T-cell (primary cell): ENCODE measurements at regions not wholly inside any gene's neighbourhood (a gene's known extent, or its start where the extent isn't known, plus 50 kb on each side); places are given as distances from the start of the nearest gene placed in this dataset.
"Not testable (repeated sequence)": the region's sequence is repeated elsewhere in the genome, so short reads cannot be mapped to it uniquely, and the experiment has no call there.

Source experiments
- ATAC-seq, 4 experiments: fragments of 200-7000 bp in 3 of 4; fragments of 150-1000 bp in 1 of 4; cut with Tn5 transposase; replicated peaks in 1 of 4; 1 replicate in 3 of 4; 2 replicates in 1 of 4; pipeline ENCODE4 v1.10.0; 2021; ENCODE audit warnings: moderate library complexity in 3 of 4, mild to moderate bottlenecking in 2 of 4, moderate number of reproducible peaks in 1 of 4
- CTCF ChIA-PET, 2 donors: fragments of 300-600 bp; sonication (Branson Sonifier 250); formaldehyde crosslinking; loops; one replicate each; lab custom pipeline; 2022; ENCODE audit warnings: antibody characterized with exemption in 2 of 2; lab: Charles Lee
- POLR2A ChIA-PET, 2 donors: fragments of 300-600 bp; sonication (Branson Sonifier 250); formaldehyde crosslinking; loops; one replicate each; lab custom pipeline; 2022; ENCODE audit warnings: antibody characterized with exemption in 2 of 2; lab: Charles Lee
- DNase-seq, 35 experiments: peaks; one replicate each; pipeline versions ENCODE4 v3.0.0 to v3.0.0-alpha.2; 2013 to 2023
- H3K27ac ChIP-seq: one replicate; pipeline ENCODE4 v1.5.1; 2013; ENCODE audit warnings: low read length
- H3K27me3 ChIP-seq, 2 experiments: replicated peaks in 1 of 2; 1 replicate in 1 of 2; 2 replicates in 1 of 2; pipeline versions ENCODE4 v1.6.1 to v1.7.0; 2013; ENCODE audit warnings: low read length in 1 of 2, mixed read lengths in 1 of 2; ENCODE audit not compliant: control insufficient read depth in 2 of 2, insufficient read depth in 2 of 2; ENCODE audit errors: extremely low read depth in 1 of 2
- H3K36me3 ChIP-seq, 2 donors: 1 replicate in 1 of 2; 2 replicates in 1 of 2; pipeline versions ENCODE4 v1.6.1 to v1.7.0; 2013; ENCODE audit warnings: low read length in 1 of 2; ENCODE audit not compliant: control insufficient read depth in 2 of 2, insufficient read depth in 1 of 2; ENCODE audit errors: extremely low read depth in 1 of 2
- H3K4me1 ChIP-seq, 2 experiments: 1 replicate in 1 of 2; 2 replicates in 1 of 2; pipeline versions ENCODE4 v1.6.1 to v1.7.0; 2013; ENCODE audit warnings: low read length in 2 of 2, mixed read lengths in 1 of 2; ENCODE audit not compliant: insufficient read depth in 2 of 2, control insufficient read depth in 1 of 2; ENCODE audit errors: extremely low read depth in 1 of 2
- H3K4me3 ChIP-seq, 2 donors: 1 replicate in 1 of 2; 2 replicates in 1 of 2; pipeline versions ENCODE4 v1.5.1 to v1.7.0; 2013; ENCODE audit warnings: mild to moderate bottlenecking in 2 of 2, low read length in 1 of 2, moderate library complexity in 1 of 2; ENCODE audit not compliant: control insufficient read depth in 1 of 2; ENCODE audit errors: extremely low read depth in 1 of 2
- H3K9me3 ChIP-seq: 2 replicates; pipeline ENCODE4 v1.7.0; 2013
- H3K27ac Mint-ChIP-seq, 2 donors: one replicate each; pipeline ENCODE4 v1.8.0; 2020 to 2021; ENCODE audit warnings: mild to moderate bottlenecking in 2 of 2, mixed read lengths in 2 of 2
- H3K27me3 Mint-ChIP-seq, 2 donors: one replicate each; pipeline ENCODE4 v1.8.0; 2021 to 2022; ENCODE audit warnings: mixed read lengths in 2 of 2
- H3K36me3 Mint-ChIP-seq: one replicate; pipeline ENCODE4 v1.8.0; 2021; ENCODE audit warnings: mixed read lengths
- H3K4me1 Mint-ChIP-seq, 3 donors: one replicate each; pipeline ENCODE4 v1.8.0; 2020 to 2022; ENCODE audit warnings: mixed read lengths in 3 of 3, mild to moderate bottlenecking in 1 of 3
- H3K4me3 Mint-ChIP-seq, 3 donors: one replicate each; pipeline ENCODE4 v1.8.0; 2020 to 2022; ENCODE audit warnings: mild to moderate bottlenecking in 3 of 3, mixed read lengths in 3 of 3, moderate library complexity in 3 of 3
- H3K9me3 Mint-ChIP-seq, 3 donors: one replicate each; pipeline ENCODE4 v1.8.0; 2020 to 2022; ENCODE audit warnings: mixed read lengths in 3 of 3
- WGBS: methylation state at CpG from one replicate; pipeline ENCODE4 v1.1.5; 2013; ENCODE audit warnings: missing lambda C conversion rate; ENCODE audit not compliant: insufficient coverage; 5-methylcytosine and 5-hydroxymethylcytosine counted together

DNA sequence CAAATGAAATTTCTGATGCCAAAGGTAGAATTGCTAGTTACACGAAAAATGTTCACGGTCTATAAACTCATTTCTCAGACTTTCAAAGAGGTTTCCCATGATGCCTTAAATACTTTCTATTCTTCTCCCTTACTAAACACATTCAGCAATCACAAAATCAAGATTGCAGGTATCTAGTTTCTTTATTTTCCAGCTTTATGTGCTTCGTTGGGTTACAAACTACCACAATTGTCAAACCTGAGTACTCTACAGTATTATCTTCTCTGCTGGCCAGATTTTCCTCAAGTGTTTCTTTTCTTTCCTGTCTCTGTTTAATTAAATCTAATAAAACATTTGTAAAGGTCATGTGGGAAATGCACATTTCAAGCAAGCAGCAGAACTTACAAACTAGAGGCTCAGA, 201.8 kb upstream of the ZNF385D start:
- no peak for DNase-seq
- ATAC-seq: no peak
- H3K4me1 Mint-ChIP-seq: no peaks in the 10 kb centered on the region
- H3K36me3 Mint-ChIP-seq: no peaks in the 10 kb centered on the region
- H3K27me3 Mint-ChIP-seq: no peaks in the 10 kb centered on the region
- H3K9me3 ChIP-seq: no peaks in the 10 kb centered on the region
- no peak overlapping the region for H3K27ac Mint-ChIP-seq
- H3K4me1 ChIP-seq: no peaks in the 10 kb centered on the region
- no peak overlapping the region for H3K4me3 ChIP-seq
- H3K9me3 Mint-ChIP-seq: peaks cover 6 to 26% (median 18%) of the 10 kb centered on the region in 3 donors
- H3K27ac ChIP-seq: no peak overlapping the region
- POLR2A ChIA-PET: no interaction called here
- H3K36me3 ChIP-seq: no peaks in the 10 kb centered on the region
- no peak overlapping the region for H3K4me3 Mint-ChIP-seq
- CTCF ChIA-PET: no interaction called here
- 79% methylated on average over 2 of the region's 3 CpGs for WGBS
- no peaks in the 10 kb centered on the region for H3K27me3 ChIP-seq

DNA sequence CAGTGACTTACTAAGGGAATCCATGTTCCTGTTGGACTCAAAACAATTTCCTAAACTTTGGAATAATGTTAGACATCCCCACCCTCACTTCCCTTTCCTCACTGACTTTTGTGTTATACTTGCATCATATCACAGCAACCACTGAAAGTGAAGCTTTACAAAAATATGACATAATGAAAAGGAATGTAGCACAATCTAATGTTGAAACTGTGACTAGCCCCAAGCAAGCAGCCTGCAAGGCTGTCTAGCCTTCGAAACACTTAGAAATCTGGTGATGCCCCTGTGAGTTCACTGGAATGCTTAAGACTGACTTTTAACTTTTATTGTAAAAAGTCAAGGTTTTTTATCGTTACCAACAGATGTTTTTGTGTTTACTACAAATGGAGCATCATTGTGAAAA, 203.7 kb upstream of the ZNF385D start:
- H3K27me3 Mint-ChIP-seq: no peaks in the 10 kb centered on the region
- ATAC-seq: no peak
- no peaks in the 10 kb centered on the region for H3K36me3 Mint-ChIP-seq
- Histone ChIP-seq H3K27me3 (no peaks in the 10 kb centered on the region), H3K4me1 (no peaks in the 10 kb centered on the region), H3K36me3 (no peaks in the 10 kb centered on the region), H3K9me3 (no peaks in the 10 kb centered on the region), H3K27ac (no peak overlapping the region), H3K4me3 (no peak overlapping the region)
- DNase-seq: no peak
- WGBS: 57% methylated on average over 1 of the region's 2 CpGs
- H3K4me1 Mint-ChIP-seq: no peaks in the 10 kb centered on the region
- POLR2A ChIA-PET: no interaction called here
- H3K9me3 Mint-ChIP-seq: peaks cover 8 to 32% (median 24%) of the 10 kb centered on the region in 3 donors
- H3K27ac Mint-ChIP-seq: no peak overlapping the region
- H3K4me3 Mint-ChIP-seq: no peak overlapping the region
- CTCF ChIA-PET: no interaction called here

DNA sequence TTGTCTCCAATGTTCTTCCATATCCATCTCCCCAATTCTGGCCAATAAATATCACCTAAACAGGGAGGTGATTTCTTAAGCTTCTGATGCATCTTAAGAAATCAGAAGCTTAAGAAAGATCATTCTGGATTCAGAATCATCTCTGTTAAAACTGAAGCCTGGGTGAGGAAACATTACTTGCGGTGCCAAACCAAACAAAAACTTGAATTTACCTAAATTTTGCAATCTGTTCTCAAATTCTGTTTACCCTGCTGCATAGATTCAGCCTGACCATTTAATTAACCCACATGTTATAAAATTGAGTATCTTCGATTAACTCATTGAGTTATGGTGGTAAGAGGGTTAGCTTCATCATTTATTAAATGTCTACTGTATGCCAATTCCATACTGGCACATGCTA, 204.4 kb upstream of the ZNF385D start:
- Histone ChIP-seq H3K36me3 (no peaks in the 10 kb centered on the region), H3K27me3 (no peaks in the 10 kb centered on the region), H3K4me3 (no peak overlapping the region), H3K4me1 (no peaks in the 10 kb centered on the region), H3K27ac (no peak overlapping the region), H3K9me3 (no peaks in the 10 kb centered on the region)
- ATAC-seq (no peak), DNase-seq (no peak)
- no peaks in the 10 kb centered on the region for H3K36me3 Mint-ChIP-seq
- CTCF ChIA-PET: no interaction called here
- no peaks in the 10 kb centered on the region for H3K27me3 Mint-ChIP-seq
- H3K4me3 Mint-ChIP-seq: no peak overlapping the region
- H3K9me3 Mint-ChIP-seq: peaks cover 8 to 29% (median 20%) of the 10 kb centered on the region in 3 donors
- POLR2A ChIA-PET: no interaction called here
- H3K27ac Mint-ChIP-seq: no peak overlapping the region
- WGBS: no CpG with 5 or more reads among the region's 2 CpGs
- H3K4me1 Mint-ChIP-seq: no peaks in the 10 kb centered on the region

DNA sequence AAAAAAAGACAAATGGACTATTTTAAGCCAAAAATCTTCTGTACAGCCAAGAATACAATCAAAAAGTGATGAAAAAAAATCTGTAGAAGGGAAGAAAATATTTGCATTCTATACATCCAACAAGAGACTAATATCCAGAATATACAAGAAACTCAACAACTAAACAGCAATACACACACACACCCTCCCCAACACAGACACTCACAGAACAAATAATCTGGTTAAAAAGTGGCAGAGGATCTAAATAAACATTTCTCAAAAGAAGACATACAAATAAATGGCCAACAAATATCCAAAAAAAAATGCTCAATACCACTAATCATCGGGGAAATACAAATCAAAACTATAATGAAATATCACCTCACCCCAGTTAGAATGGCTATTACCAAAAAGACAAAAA, 209.0 kb upstream of the ZNF385D start:
- no peak for ATAC-seq

DNA sequence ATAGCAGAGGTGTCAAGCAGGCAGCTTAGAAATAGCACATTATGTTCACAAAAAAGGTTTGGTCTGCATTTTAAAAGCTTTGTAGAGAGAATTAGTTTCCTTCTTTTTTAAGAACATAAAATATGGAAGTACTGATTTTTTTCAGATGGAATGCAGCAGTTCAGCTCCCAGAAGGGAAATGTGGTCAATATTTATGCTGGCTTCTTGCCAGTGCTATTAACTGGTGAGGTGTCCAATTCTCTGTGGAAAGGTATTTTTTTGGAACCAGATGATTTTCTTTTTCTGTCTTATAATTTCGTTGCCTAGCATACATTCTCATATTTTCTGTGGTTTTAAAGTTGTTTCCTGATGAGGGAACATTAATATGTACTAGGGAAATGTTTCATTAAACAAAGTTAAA, 211.4 kb upstream of the ZNF385D start:
- no peak overlapping the region for H3K4me3 Mint-ChIP-seq
- Histone ChIP-seq H3K27ac (no peak overlapping the region), H3K4me1 (no peaks in the 10 kb centered on the region), H3K27me3 (no peaks in the 10 kb centered on the region), H3K36me3 (no peaks in the 10 kb centered on the region), H3K9me3 (no peaks in the 10 kb centered on the region), H3K4me3 (no peak overlapping the region)
- no peaks in the 10 kb centered on the region for H3K27me3 Mint-ChIP-seq
- no peaks in the 10 kb centered on the region for H3K4me1 Mint-ChIP-seq
- H3K9me3 Mint-ChIP-seq: peaks cover 17 to 19% (median 18%) of the 10 kb centered on the region in 3 donors
- no peak for DNase-seq
- no peak for ATAC-seq
- H3K27ac Mint-ChIP-seq: no peak overlapping the region
- ChIA-PET CTCF (no interaction called here), POLR2A (no interaction called here)
- no peaks in the 10 kb centered on the region for H3K36me3 Mint-ChIP-seq
- WGBS: no CpG with 5 or more reads among the region's 1 CpG

More for the DNA sequence above, 209.0 kb upstream of the ZNF385D start:
- DNase-seq: no peak
- no peaks in the 10 kb centered on the region for H3K9me3 ChIP-seq
- H3K4me1 Mint-ChIP-seq: no peaks in the 10 kb centered on the region
- no peak overlapping the region for H3K4me3 ChIP-seq
- no peaks in the 10 kb centered on the region for H3K27me3 ChIP-seq
- no peaks in the 10 kb centered on the region for H3K4me1 ChIP-seq
- no peaks in the 10 kb centered on the region for H3K36me3 Mint-ChIP-seq
- H3K27ac Mint-ChIP-seq: no peak overlapping the region
- no peaks in the 10 kb centered on the region for H3K27me3 Mint-ChIP-seq
- WGBS: no CpG with 5 or more reads among the region's 1 CpG
- no peaks in the 10 kb centered on the region for H3K36me3 ChIP-seq
- ChIA-PET POLR2A (no interaction called here), CTCF (no interaction called here)
- peaks cover 17 to 23% (median 19%) of the 10 kb centered on the region in 3 donors for H3K9me3 Mint-ChIP-seq
- no peak overlapping the region for H3K27ac ChIP-seq
- no peak overlapping the region for H3K4me3 Mint-ChIP-seq

DNA sequence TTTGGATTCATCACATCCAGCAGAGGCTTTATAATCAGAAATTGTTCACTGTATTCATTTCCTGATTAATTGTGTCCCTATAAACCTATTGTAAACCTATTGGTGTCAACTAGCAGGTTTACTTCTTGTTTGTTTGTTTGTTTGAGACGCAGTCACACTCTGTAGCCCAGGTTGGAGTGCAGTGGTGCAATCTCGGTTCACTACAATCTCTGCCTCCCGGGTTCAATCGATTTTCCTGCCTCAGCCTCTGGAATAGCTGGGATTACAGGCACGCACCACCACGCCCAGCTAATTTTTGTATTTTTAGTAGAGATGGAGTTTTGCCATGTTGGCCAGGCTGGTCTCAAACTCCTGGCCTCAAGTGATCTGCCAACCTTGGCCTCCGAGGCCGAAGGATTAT, 215.4 kb upstream of the ZNF385D start:
- H3K4me1 Mint-ChIP-seq, H3K27ac ChIP-seq, H3K4me3 ChIP-seq, H3K36me3 Mint-ChIP-seq, H3K27ac Mint-ChIP-seq, H3K9me3 ChIP-seq, H3K27me3 ChIP-seq, DNase-seq, H3K27me3 Mint-ChIP-seq, H3K4me3 Mint-ChIP-seq, ATAC-seq, POLR2A ChIA-PET, CTCF ChIA-PET, H3K4me1 ChIP-seq, H3K36me3 ChIP-seq: not testable (repeated sequence)
- H3K9me3 Mint-ChIP-seq: peaks cover 13 to 23% (median 18%) of the 10 kb centered on the region in 3 donors
- WGBS: 85% methylated on average over 5 of the region's 8 CpGs

DNA sequence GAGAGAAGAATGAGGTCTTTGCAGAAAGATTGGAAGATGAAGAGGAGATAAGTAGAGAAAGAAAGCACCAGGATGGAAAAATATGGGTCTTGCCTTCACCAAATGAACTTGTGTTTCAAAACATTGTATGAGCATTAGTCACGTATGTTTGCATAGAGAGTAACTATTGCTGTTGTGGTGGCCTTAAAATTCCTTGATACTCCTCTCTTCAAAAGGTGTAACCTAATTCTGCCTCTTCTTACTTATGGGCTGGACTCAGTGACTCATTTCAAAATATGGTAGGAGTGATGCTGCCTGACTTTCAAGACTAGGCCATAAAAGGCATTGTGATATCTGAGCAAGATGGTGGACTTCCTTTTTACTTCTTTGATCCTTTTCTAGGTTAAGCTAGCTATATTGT, 228.7 kb upstream of the ZNF385D start:
- H3K27me3 ChIP-seq: no peaks in the 10 kb centered on the region
- CTCF ChIA-PET: no interaction called here
- Mint-ChIP-seq H3K4me3 (no peak overlapping the region), H3K9me3 (peaks cover 15 to 31% (median 18%) of the 10 kb centered on the region in 3 donors), H3K27me3 (no peaks in the 10 kb centered on the region), H3K36me3 (no peaks in the 10 kb centered on the region), H3K4me1 (no peaks in the 10 kb centered on the region), H3K27ac (no peak overlapping the region)
- H3K27ac ChIP-seq: no peak overlapping the region
- no peaks in the 10 kb centered on the region for H3K4me1 ChIP-seq
- no peaks in the 10 kb centered on the region for H3K9me3 ChIP-seq
- WGBS: no CpG with 5 or more reads among the region's 1 CpG
- ATAC-seq (no peak), DNase-seq (no peak)
- no peaks in the 10 kb centered on the region for H3K36me3 ChIP-seq
- no peak overlapping the region for H3K4me3 ChIP-seq
- POLR2A ChIA-PET: no interaction called here
